HG03045 (cell line): ENCODE measurements at regions not wholly inside any gene's neighbourhood (a gene's known extent, or its start where the extent isn't known, plus 50 kb on each side); places are given as distances from the start of the nearest gene placed in this dataset.
"Not testable (repeated sequence)": the region's sequence is repeated elsewhere in the genome, so short reads cannot be mapped to it uniquely, and the experiment has no call there.

Experiments
- ATAC-seq: cut with Tn5 transposase; IDR thresholded peaks from one replicate; pipeline ENCODE4 v1.9.1; 2021; ENCODE audit warnings: mild to moderate bottlenecking, moderate library complexity; ENCODE audit not compliant: unreplicated experiment

- ATAC-seq = no peak
Observed at GRCh38 chr7:149608168-149608567, 110.6 kb upstream of the ZNF746 start.

GRCh38 chr7:149607683-149608082 is 110.1 kb upstream of the ZNF746 start:
- ATAC-seq = no peak

GRCh38 chr7:149606826-149607225 is 109.2 kb upstream of the ZNF746 start:
- ATAC-seq = no peak

GRCh38 chr7:149605696-149606095 is 108.1 kb upstream of the ZNF746 start:
- ATAC-seq = no peak

GRCh38 chr7:149604521-149604920 is 106.9 kb upstream of the ZNF746 start:
- no peak for ATAC-seq

GRCh38 chr7:149600669-149601330 is 103.2 kb upstream of the ZNF746 start:
- peak; percentile 96 for ATAC-seq

- peak; percentile 30 for ATAC-seq
Observed at GRCh38 chr7:149599636-149600206, 102.1 kb upstream of the ZNF746 start.

GRCh38 chr7:149598721-149599308 is 101.2 kb upstream of the ZNF746 start:
- no peak for ATAC-seq

- ATAC-seq = not testable (repeated sequence)
Observed at GRCh38 chr7:149597789-149598188, 100.2 kb upstream of the ZNF746 start.

GRCh38 chr7:149595541-149595940 is 97.9 kb upstream of the ZNF746 start:
- no peak for ATAC-seq

GRCh38 chr7:149595078-149595477 is 97.5 kb upstream of the ZNF746 start:
- ATAC-seq = no peak

GRCh38 chr7:149588930-149589329 is 91.3 kb upstream of the ZNF746 start:
- ATAC-seq = no peak

GRCh38 chr7:149586646-149587645 is 89.3 kb upstream of the ZNF746 start:
- ATAC-seq = no peak

- no peak for ATAC-seq
Observed at GRCh38 chr7:149584530-149584929, 86.9 kb upstream of the ZNF746 start.

- ATAC-seq = no peak
Observed at GRCh38 chr7:149584009-149584408, 86.4 kb upstream of the ZNF746 start.

- ATAC-seq = no peak
Observed at GRCh38 chr7:149580328-149580727, 82.7 kb upstream of the ZNF746 start.

- not testable (repeated sequence) for ATAC-seq
Observed at GRCh38 chr7:149579365-149579764, 81.8 kb upstream of the ZNF746 start.

GRCh38 chr7:149574428-149574827 is 76.8 kb upstream of the ZNF746 start:
- ATAC-seq = not testable (repeated sequence)

- no peak for ATAC-seq
Observed at GRCh38 chr7:149573519-149573918, 75.9 kb upstream of the ZNF746 start.

- ATAC-seq = not testable (repeated sequence)
Observed at GRCh38 chr7:149572920-149573319, 75.3 kb upstream of the ZNF746 start.

GRCh38 chr7:149570784-149571183 is 73.2 kb upstream of the ZNF746 start:
- ATAC-seq = no peak
